ENCODE measurements at regions not wholly inside any gene's neighbourhood (a gene's known extent, or its start where the extent isn't known, plus 50 kb on each side); places are given as distances from the start of the nearest gene placed in this dataset.
"Not testable (repeated sequence)": the region's sequence is repeated elsewhere in the genome, so short reads cannot be mapped to it uniquely, and the experiment has no call there.

DNA sequence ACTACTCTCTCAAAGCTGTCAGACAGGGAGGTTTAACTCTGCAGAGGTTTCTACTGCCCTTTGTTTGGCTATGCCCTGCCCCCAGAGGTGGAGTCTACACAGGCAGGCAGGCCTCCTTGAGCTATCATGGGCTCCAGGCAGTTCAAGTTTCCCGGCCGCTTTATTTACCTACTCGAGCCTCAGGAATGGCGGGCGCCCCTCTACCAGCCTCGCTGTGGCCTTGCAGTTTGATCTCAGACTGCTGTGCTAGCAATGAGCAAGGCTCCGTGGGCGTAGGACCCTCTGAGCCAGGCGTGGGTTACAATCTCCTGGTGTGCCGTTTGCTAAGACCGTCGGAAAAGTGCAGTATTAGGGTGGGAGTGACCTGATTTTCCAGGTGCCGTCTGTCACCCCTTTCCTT, 124.3 kb downstream of the PTCHD1 start:
- H3K4me3 ChIP-seq (ENCODE audit: low read length); DNase-seq (ENCODE audit: low read depth, low spot score): not testable (repeated sequence)

DNA sequence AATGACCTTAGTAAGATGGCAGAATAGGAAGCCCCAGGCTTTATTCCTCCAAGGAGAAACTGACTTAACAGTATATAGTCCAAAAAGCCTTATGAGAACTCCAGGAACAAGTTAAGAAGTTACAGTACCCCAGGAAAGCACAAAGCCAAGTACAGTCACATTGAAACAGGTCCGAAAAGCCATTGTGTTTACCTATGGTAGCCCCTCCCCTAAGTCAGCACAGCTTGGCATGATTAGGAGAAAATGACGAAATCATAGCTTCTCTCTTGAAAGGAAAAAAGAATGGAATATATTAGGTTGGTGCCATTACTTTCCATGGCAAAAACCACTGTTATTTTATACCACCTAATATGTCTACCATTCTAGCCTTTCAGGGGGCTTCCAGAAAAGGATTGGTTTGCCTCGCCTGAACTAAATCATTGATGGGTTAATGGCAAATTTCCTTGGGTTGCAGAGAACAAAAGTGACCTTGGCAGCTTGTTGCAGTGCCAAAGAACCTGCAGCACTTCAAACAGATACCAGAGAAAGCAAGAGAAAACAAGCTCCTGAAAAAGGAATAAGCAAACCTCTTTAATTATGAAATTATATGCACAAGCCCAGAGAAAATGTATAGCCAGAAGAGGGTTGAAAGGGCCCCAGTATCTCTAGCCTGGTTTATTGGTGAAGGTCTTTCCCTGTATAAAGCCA, 130.6 kb downstream of the PTCHD1 start:
- no peak overlapping the region for H3K4me3 ChIP-seq (ENCODE audit: low read length)
- no peak for DNase-seq (ENCODE audit: low read depth, low spot score)

DNA sequence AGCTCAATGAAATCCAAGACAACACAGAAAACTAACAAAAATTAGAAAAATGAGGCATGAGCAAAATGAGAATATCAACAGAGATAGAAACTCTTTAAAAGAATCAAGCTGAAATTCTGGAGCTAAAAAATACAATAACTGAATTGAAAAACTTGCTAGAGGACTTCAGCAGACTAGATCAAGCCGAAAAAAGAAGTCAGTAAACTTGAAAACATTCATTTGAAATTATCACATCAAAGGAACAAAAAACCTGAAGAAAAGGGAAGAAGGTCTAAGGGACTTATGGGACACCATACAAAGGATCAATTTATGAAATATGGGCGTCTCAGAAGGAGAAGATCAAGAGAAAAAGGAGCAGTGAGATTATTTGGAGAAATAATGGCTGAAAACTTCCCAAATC, 131.3 kb downstream of the PTCHD1 start:
- no peak overlapping the region for H3K4me3 ChIP-seq (ENCODE audit: low read length)
- DNase-seq (ENCODE audit: low read depth, low spot score) = no peak

DNA sequence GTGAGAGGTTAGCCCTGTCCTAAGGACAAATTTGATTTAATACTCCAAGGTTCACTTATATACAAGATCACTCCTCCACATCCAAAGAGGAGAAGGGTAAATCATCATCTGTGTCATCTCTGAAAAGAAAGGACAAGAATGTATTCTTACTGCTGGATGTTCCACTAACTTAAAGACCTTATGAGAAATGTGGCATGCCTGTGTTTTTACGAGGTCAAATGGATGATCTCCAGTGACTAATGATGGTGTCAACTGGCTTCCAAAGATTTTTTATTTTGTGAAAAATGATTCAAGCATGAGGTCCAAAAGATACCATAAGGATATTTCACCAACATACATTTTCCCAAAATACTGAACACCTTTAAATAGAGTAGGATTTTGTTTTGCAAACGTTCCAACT, 143.4 kb downstream of the PTCHD1 start:
- H3K4me3 ChIP-seq (ENCODE audit: low read length) = no peak overlapping the region
- no peak for DNase-seq (ENCODE audit: low read depth, low spot score)

DNA sequence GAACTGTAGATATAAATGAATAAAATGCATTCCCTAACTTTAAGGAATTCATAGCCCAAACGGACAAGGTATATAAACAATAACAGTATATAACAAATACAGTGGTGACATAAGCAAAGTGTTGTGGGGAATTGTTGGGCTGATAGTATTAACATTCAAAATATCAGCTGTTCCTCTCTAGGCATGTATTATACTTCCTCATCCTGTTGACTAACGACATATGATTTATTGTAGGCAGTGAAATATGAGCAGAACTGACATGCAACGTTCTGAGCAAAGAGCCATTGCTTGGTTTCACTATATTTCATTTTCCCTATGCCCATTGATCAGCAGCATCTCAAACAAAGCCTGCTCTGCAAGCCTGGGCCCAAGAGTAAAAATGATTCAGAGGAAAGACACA, 143.9 kb downstream of the PTCHD1 start:
- no peak for DNase-seq (ENCODE audit: low read depth, low spot score)
- H3K4me3 ChIP-seq (ENCODE audit: low read length) = no peak overlapping the region

DNA sequence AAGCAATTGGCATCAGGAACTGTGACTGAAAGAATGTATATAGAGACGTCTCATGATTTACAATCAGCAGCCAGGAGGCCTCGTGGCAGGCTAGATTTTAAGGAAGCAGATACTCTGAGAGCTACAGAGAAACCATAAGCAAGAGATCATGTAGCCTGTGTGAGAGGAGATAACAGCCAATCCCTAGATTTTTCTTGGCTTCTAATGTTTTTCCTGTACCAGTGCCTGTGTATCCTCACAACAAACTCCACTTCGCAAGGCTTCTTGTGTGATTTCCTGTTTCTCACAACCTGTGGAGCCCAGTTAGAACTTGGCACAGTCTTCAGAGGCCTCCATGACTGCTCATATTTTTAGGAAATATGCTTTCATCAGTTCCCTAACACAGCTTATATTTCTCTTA, 147.9 kb downstream of the PTCHD1 start:
- DNase-seq (ENCODE audit: low read depth, low spot score) = no peak
- no peak overlapping the region for H3K4me3 ChIP-seq (ENCODE audit: low read length)

DNA sequence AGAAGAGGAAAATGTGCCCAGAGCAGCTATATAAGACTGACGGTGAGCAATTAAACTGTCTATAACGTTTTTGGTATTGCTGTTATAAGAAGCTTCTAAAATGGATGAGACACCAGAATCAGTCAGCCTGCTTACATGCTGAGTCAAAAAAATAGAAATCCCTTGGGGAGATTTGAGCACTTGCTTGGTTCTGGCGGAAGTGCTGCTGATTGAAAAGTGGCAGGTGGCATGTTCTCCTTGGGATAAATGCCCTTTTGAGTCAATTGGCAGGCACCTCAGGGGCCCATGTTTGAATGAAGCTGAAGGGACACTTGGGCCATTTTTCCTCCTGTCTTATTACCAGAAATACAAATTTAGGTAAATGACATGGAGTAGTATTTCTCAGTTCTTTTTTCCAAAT, 148.7 kb downstream of the PTCHD1 start:
- no peak overlapping the region for H3K4me3 ChIP-seq (ENCODE audit: low read length)
- DNase-seq (ENCODE audit: low read depth, low spot score) = no peak

DNA sequence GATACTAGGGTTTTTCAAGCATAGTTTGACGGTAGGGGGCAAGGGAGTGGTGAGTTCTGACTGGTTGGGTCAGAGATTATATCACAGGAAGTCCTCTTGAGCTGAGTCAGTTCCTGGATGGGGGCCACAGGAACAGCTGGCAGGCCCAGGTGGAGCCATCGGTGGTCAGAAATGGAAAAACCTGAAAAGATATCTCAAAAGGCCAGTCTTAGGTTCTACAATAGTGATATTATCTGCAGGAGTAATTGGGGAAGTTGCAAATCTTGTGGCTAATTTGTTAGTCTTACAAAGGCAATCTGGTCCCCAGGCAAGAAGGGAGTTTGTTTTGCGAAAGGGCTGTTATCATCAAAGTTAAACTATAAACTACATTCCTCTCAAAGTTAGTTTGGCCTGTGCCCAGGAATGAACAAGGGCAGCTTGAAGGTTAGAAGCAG, 159.3 kb downstream of the PTCHD1 start:
- DNase-seq (ENCODE audit: low read depth, low spot score) = peak; percentile 17
- no peak overlapping the region for H3K4me3 ChIP-seq (ENCODE audit: low read length)

DNA sequence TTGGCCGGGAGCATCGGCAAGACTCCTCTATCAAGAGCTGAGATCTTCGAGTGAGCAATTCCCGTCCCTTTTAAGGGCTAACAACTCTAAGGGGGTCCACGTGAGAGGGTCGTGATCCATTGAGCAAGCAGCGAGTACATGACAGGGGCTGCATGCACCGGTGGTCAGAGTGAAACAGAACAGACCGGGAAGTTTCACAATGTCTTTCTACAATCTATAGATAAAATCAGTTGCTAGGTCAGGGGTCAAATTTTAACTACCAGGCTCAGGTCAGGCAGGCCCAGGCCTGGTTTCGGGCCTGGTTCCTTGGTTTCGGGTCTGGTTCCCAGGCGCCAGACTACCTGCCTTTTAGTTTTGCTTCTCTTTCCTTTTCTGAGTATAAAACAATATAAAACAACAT, 160.1 kb downstream of the PTCHD1 start:
- no peak overlapping the region for H3K4me3 ChIP-seq (ENCODE audit: low read length)
- DNase-seq (ENCODE audit: low read depth, low spot score) = no peak

DNA sequence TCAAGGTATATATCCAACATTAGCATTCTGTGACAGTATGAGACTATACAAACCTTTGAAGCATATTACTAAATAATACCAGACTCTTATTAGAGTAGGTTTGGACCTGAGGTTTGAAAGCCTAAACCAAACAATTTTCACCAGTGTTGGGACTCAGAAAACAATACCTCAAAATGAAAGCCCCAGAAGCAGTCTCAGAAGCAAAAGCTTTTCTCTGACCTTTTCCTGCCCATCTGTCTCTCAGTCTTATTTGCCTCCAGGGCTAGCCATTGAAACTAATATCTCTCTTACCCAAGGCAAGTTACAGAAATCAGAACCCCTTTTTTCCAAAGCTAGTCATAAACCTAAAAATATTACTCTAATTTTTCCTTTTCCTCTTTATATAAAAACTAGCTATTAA, 163.3 kb downstream of the PTCHD1 start:
- no peak overlapping the region for H3K4me3 ChIP-seq (ENCODE audit: low read length)
- DNase-seq (ENCODE audit: low read depth, low spot score) = no peak

DNA sequence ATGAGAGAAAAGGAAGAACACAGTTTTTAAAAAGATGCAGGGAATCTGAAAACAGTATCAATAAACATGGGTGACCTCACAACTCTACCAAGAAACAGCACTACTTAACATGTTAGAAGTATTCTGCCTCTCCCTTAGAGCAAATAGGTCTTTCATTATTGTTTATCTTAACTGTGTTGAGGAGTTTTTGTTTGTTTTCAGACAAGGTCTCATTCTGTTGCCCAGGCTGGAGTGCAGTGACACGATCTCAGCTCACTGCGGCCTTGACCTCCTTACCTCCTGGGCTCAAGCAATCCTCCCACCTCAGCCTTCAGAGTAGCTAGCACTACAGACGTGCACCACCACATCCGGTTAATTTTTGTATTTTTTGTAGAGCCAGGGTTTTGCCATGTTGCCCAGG, 165.3 kb upstream of the PRDX4 start:
- H3K4me3 ChIP-seq (ENCODE audit: low read length) = no peak overlapping the region
- no peak for DNase-seq (ENCODE audit: low read depth, low spot score)

DNA sequence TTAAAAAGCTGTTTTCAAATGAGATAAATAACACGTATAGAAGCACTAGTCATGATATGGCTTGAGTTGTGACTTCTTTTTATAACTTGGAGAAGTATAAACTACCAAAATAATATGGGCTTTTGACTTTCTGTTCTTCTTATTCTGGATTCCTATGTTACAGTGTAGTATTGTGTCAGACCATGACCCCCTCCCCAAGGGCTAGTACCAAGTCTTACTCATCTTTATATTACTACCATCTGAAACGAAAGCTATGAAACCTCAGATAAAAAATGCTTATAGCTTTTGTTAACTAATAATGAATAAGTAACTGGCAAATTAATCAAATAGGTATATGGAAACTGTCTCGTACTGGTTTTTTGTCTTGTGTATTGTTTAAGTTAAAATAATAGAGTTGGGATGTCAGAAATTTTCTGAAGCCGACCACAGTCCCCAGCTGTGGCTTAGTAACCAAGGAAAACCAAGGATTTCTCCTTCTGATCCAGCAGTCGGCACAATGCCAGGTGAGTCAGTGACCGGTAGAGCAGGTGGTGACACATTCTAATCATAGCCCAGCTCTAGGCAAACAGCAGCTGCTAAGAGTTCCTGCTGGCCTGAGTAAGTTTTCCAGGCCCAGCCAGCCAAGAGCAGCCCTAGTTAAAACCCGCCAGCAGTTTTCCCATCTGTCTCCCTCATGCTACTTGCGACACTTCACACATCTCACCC, 163.3 kb upstream of the PRDX4 start:
- no peak for DNase-seq (ENCODE audit: low read depth, low spot score)
- H3K4me3 ChIP-seq (ENCODE audit: low read length) = no peak overlapping the region

DNA sequence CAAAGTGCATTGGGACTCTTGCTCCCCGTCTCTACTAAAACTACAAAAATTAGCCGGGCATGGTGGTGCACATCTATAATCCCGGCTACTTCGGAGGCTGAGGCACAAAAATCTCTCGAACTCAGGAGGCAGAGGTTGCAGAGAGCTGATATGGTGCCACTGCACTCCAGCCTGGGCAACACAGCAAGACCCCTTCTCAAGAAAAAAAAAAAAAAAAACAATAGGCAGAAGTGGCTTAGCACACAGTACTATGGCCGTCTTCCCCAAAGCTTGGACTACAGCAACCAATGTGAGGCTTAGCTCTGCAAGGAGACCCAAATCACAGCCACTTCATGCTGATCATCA, 162.8 kb upstream of the PRDX4 start:
- no peak overlapping the region for H3K4me3 ChIP-seq (ENCODE audit: low read length)
- DNase-seq (ENCODE audit: low read depth, low spot score) = no peak

DNA sequence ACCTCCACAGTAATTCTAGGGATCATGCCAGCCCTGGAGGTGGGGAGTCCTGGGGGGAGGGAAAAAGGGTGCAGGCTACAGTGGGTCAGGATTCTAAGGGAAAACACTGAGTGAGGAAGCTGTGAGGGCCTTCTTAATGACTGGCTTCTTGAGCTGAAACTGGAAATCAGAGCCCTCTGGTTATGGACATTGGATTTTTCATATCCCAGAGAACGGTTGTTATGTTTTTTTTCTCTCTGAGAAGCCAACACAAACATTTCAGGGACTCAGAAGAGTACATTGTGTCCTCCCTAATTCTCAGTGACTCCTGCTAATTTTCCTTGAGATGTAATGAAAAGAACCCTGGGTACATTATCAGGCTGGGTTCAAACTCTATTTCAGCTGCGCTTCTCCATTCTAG, 162.4 kb upstream of the PRDX4 start:
- no peak for DNase-seq (ENCODE audit: low read depth, low spot score)
- no peak overlapping the region for H3K4me3 ChIP-seq (ENCODE audit: low read length)

DNA sequence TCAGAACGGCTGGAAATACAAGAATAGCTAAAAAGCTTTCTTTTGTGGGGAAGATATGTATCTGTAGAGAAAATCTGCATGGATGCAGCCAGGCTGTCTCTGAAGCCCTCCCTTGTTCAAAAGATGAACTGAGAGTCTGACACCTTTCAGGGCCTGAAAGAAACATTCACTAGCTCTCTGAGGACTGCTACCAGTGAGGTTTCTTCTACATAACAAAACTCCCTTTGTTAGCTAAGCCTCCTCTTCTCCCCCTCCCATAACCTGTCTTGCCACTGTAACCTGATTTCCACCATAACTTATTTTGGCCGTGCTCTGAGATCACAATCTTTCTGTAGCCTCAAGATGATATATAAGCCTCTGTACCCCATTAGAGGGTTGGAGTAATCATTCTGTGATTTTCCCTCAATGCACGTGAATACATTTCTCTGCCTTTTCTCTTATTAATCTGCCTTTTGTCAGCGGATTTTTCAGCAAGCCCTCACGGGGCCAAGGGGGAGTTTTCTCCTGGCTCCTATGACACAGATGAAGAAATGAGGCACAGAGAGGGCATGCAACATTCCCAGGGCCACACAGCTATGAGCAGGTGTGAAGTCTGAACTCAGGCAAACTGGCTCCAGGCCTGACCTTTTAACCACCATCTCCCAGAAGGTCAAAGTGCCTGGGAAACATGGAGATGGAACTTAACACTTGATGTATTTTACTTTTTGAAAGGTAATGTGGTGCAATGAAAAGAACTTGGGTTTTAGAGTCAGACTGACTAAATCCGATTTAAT, 161.6 kb upstream of the PRDX4 start:
- no peak for DNase-seq (ENCODE audit: low read depth, low spot score)
- no peak overlapping the region for H3K4me3 ChIP-seq (ENCODE audit: low read length)

DNA sequence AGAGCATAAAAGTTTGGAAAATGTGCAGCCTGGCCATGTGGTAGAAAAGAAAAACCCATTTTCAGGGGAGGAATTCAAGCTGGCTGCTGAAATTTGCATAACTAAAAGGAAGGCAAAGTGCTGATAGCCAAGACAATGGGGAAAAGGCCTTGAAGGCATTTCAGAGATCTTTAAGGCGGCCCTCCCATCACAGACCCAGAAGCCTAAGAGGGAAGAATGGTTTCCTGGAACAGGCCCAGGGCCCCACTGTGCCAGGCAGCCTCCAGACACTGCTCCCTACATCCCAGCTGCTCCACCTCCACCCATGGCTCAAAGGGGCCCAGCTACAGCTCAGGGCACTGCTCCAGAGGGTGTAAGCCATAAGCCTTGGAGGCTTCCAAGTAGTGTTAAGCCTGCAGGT, 158.0 kb upstream of the PRDX4 start:
- no peak overlapping the region for H3K4me3 ChIP-seq (ENCODE audit: low read length)
- no peak for DNase-seq (ENCODE audit: low read depth, low spot score)

DNA sequence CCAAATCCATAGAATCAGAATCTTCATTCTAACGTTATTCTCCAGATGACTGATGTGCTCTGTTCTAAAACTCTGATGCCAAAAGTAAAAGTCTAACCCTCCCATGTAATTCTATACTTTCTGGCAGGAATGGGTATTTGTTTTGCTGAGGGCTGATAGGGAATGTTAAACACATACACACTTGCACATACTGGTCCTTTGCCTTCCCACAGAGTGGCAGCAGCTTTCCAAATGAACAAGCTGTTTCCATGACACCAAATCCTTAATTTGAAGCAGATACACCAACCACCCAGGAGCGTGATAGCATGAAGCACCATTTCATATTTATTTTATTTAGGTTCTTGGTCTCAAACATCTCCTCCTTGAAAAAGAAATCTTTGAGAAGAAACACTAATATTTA, 155.5 kb upstream of the PRDX4 start:
- no peak overlapping the region for H3K4me3 ChIP-seq (ENCODE audit: low read length)
- no peak for DNase-seq (ENCODE audit: low read depth, low spot score)

DNA sequence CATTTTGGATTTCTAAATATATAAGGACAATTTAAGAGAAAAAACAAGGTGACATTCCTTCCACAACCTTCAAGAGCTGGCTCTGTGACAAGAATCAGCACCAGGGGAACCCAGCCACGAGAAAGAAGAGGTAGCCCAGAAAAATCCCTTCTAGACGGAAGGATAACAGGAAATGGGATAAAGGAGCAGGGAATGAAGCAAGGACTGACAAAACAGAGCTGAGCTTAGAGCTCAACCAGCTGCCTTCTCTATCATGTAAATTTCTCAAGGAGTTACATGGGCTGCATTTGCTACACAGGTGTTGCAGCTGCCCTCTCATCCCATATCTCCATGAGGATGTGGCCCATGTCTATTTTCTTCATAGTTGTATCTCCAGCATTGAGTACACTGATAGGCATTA, 154.2 kb upstream of the PRDX4 start:
- H3K4me3 ChIP-seq (ENCODE audit: low read length) = no peak overlapping the region
- DNase-seq (ENCODE audit: low read depth, low spot score) = no peak

DNA sequence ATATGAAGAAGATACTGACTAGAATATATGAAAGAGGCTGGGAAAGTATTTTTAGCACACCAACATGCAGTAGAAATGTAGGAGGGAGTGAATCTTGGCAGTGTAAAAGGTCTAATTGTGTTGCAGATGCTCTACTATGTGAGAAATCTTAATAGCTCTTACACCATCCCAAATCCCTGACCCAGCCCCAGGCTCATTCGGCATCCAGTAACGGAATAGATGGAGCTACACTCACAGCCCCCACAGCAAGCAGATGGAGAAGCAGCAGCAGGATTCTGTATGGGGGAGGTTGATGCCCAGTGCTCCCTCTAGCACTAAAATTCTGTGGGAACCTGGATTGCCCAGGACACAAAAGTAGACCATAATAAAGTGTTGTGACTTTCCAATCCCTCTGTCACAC, 153.2 kb upstream of the PRDX4 start:
- H3K4me3 ChIP-seq (ENCODE audit: low read length) = no peak overlapping the region
- no peak for DNase-seq (ENCODE audit: low read depth, low spot score)

DNA sequence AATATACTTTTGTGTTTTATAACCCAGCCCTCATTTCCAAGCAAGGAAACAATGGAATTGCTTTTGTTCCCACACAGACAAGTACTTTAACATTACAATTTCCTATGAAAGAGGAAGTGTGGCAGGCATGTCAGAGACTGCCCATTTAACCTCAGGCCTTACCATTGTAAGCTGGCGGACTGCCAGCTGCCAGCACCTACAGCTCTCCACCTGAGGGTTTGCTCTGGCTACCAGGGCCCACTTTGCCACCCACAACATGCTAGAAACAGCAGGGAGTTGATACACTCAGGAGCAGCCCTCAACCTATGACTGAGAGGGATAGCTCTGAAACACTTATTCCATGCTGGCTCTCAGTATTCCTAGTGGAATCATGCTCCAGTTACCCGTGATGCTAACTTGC, 152.3 kb upstream of the PRDX4 start:
- no peak overlapping the region for H3K4me3 ChIP-seq (ENCODE audit: low read length)
- no peak for DNase-seq (ENCODE audit: low read depth, low spot score)

All from Jurkat, Clone E6-1 (cell line).